ENCODE measurements at regions not wholly inside any gene's neighbourhood (a gene's known extent, or its start where the extent isn't known, plus 50 kb on each side); places are given as distances from the start of the nearest gene placed in this dataset.

GRCh38 chr4:24722026-24722568 lies 73.3 kb upstream of the SOD3 start:
- BruUV-seq (replicated peaks) = no TSS peak
- H3K79me2 ChIP-seq (ENCODE audit: low read depth) = no peaks in the 10 kb centered on the region
- H3K9me2 ChIP-seq (ENCODE audit: insufficient read depth) = no peaks in the 10 kb centered on the region
- no peak overlapping the region for H3K4me2 ChIP-seq
- CTCF ChIA-PET = interaction anchor here (0.7 kb wide), 1 partner anchor 84 kb away, joined by 3 read pairs; no protein-coding TSS in a partner anchor
- H3K36me3 ChIP-seq (ENCODE audit: low read depth) = no peaks in the 10 kb centered on the region
- no peaks in the 10 kb centered on the region for H3K4me1 ChIP-seq (replicated peaks; ENCODE audit: insufficient read depth)
- H4K20me1 ChIP-seq (ENCODE audit: insufficient read depth) = no peaks in the 10 kb centered on the region
- intact Hi-C loops (cut with micrococcal nuclease; ENCODE audit: unreplicated experiment) = no loop called here
- TF ChIP-seq CTCF (conservative IDR thresholded peaks at IDR 0.05) = no peak
- no peak for TF ChIP-seq EZH2 (IDR thresholded peaks at IDR 0.05; ENCODE audit: low read depth)
- no peak overlapping the region for H3K4me3 ChIP-seq
- H3K27ac ChIP-seq = no peak overlapping the region
- H3K9me3 ChIP-seq (ENCODE audit: insufficient read depth, low read depth) = no peaks in the 10 kb centered on the region
- H2AFZ ChIP-seq = no peak overlapping the region
- no peaks in the 10 kb centered on the region for H3F3A ChIP-seq (ENCODE audit: insufficient read depth, low read depth)
- H3K27me3 ChIP-seq (ENCODE audit: insufficient read depth, low read depth) = no peaks in the 10 kb centered on the region
- POLR2A ChIA-PET (ENCODE audit: unreplicated experiment) = no interaction called here
- DNase-seq = no peak

- intact Hi-C loops (cut with micrococcal nuclease; ENCODE audit: unreplicated experiment) = no loop called here
Observed at GRCh38 chr4:24727390-24728224, 67.8 kb upstream of the SOD3 start.

GRCh38 chr4:24729119-24729730 lies 66.1 kb upstream of the SOD3 start:
- ChIA-PET CTCF (no interaction called here), POLR2A (ENCODE audit: unreplicated experiment) (no interaction called here)
- no peak overlapping the region for H3K4me3 ChIP-seq
- no peak overlapping the region for H3K27ac ChIP-seq
- TF ChIP-seq EZH2 (IDR thresholded peaks at IDR 0.05; ENCODE audit: low read depth) (no peak), CTCF (conservative IDR thresholded peaks at IDR 0.05) (no peak)
- no peaks in the 10 kb centered on the region for H3K9me3 ChIP-seq (ENCODE audit: insufficient read depth, low read depth)
- no peaks in the 10 kb centered on the region for H3K36me3 ChIP-seq (ENCODE audit: low read depth)
- intact Hi-C loops (cut with micrococcal nuclease; ENCODE audit: unreplicated experiment) = no loop called here
- no peaks in the 10 kb centered on the region for H3F3A ChIP-seq (ENCODE audit: insufficient read depth, low read depth)
- no peak for DNase-seq
- H2AFZ ChIP-seq = no peak overlapping the region
- H3K4me1 ChIP-seq (replicated peaks; ENCODE audit: insufficient read depth) = no peaks in the 10 kb centered on the region
- no peaks in the 10 kb centered on the region for H3K9me2 ChIP-seq (ENCODE audit: insufficient read depth)
- no peak overlapping the region for H3K4me2 ChIP-seq
- no TSS peak for BruUV-seq (replicated peaks)
- H3K27me3 ChIP-seq (ENCODE audit: insufficient read depth, low read depth) = no peaks in the 10 kb centered on the region
- H4K20me1 ChIP-seq (ENCODE audit: insufficient read depth) = no peaks in the 10 kb centered on the region
- H3K79me2 ChIP-seq (ENCODE audit: low read depth) = no peaks in the 10 kb centered on the region

More at GRCh38 chr4:24727390-24728224, 67.8 kb upstream of the SOD3 start:
- H3K4me1 ChIP-seq (replicated peaks; ENCODE audit: insufficient read depth) = no peaks in the 10 kb centered on the region
- H3K4me3 ChIP-seq = no peak overlapping the region
- H3K27me3 ChIP-seq (ENCODE audit: insufficient read depth, low read depth) = no peaks in the 10 kb centered on the region
- H4K20me1 ChIP-seq (ENCODE audit: insufficient read depth) = no peaks in the 10 kb centered on the region
- no peak overlapping the region for H3K27ac ChIP-seq
- H3K9me3 ChIP-seq (ENCODE audit: insufficient read depth, low read depth) = no peaks in the 10 kb centered on the region
- DNase-seq = no peak
- POLR2A ChIA-PET (ENCODE audit: unreplicated experiment) = no interaction called here
- H2AFZ ChIP-seq = no peak overlapping the region
- no peak overlapping the region for H3K4me2 ChIP-seq
- no peaks in the 10 kb centered on the region for H3K9me2 ChIP-seq (ENCODE audit: insufficient read depth)
- TF ChIP-seq CTCF (conservative IDR thresholded peaks at IDR 0.05) = no peak
- TF ChIP-seq EZH2 (IDR thresholded peaks at IDR 0.05; ENCODE audit: low read depth) = no peak
- CTCF ChIA-PET = no interaction called here
- H3K36me3 ChIP-seq (ENCODE audit: low read depth) = no peaks in the 10 kb centered on the region
- no TSS peak for BruUV-seq (replicated peaks)
- no peaks in the 10 kb centered on the region for H3F3A ChIP-seq (ENCODE audit: insufficient read depth, low read depth)
- no peaks in the 10 kb centered on the region for H3K79me2 ChIP-seq (ENCODE audit: low read depth)
